Activated T-helper 17 cell treated with anti-CD3 and anti-CD28 coated beads, Interleukin-2, amount 50 U/mL, for 72 hours (primary cell): ENCODE measurements at regions not wholly inside any gene's neighbourhood (a gene's known extent, or its start where the extent isn't known, plus 50 kb on each side); places are given as distances from the start of the nearest gene placed in this dataset.

Experiments
- ATAC-seq: fragments of 150-1000 bp; cut with Tn5 transposase; replicated peaks from 2 replicates; pipeline ENCODE4 v1.10.0; 2021; ENCODE audit warnings: mild to moderate bottlenecking, moderate library complexity
- H3K27ac Mint-ChIP-seq: one replicate; pipeline ENCODE4 v1.8.0; 2022; ENCODE audit warnings: mixed read lengths
- H3K27me3 Mint-ChIP-seq: one replicate; pipeline ENCODE4 v1.8.0; 2022; ENCODE audit warnings: mixed read lengths
- H3K36me3 Mint-ChIP-seq: one replicate; pipeline ENCODE4 v1.8.0; 2022; ENCODE audit warnings: low read depth, mild to moderate bottlenecking, mixed read lengths
- H3K4me1 Mint-ChIP-seq: one replicate; pipeline ENCODE4 v1.8.0; 2022; ENCODE audit warnings: mixed read lengths
- H3K4me3 Mint-ChIP-seq: one replicate; pipeline ENCODE4 v1.8.0; 2022; ENCODE audit warnings: mild to moderate bottlenecking, mixed read lengths
- H3K9me3 Mint-ChIP-seq: one replicate; pipeline ENCODE4 v1.8.0; 2022; ENCODE audit warnings: mixed read lengths

DNA sequence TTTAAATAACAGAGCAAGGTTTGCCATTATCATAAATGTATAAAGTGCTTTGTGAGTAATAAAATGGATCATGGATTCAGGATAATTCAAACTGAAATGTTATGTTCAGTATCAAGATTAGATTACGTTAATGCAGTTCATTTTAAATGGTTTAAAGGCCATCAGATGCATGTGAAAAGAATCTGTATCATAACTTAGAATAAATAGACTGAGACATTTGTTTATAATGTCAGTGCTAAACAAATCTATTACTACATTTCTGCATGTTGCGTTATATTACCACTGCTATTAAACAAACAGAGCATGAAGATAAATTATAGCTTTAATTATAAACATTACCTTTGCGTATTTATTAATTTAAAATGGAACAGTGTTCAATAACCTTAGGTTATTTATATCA is 160.2 kb downstream of the TOX3 start:
- no peak for ATAC-seq
- Mint-ChIP-seq H3K9me3 (peaks cover 11% of the 10 kb centered on the region), H3K27ac (no peak overlapping the region), H3K36me3 (no peaks in the 10 kb centered on the region), H3K4me3 (no peak overlapping the region), H3K4me1 (no peaks in the 10 kb centered on the region), H3K27me3 (no peaks in the 10 kb centered on the region)

DNA sequence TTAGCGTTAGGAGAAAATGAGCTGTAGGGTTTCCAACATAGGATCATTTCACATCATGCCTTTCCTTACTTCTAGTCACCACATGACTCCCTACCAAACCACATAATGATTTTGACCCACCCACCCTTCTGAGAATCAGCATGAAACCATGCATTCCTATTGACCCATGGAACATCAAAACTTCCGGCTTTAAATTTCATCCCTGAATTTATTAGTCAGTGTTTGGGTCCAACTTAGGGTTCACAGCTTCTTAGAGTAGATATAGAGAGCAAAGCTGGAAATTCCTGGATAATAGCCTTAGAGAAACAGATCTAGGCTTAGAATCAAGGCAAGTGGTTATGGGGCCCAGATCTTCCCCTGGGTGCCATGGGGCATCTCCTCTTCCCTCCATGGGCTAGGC is 162.6 kb downstream of the TOX3 start:
- Mint-ChIP-seq H3K9me3 (peaks cover 7% of the 10 kb centered on the region), H3K27me3 (no peaks in the 10 kb centered on the region), H3K4me3 (no peak overlapping the region), H3K4me1 (no peaks in the 10 kb centered on the region), H3K27ac (no peak overlapping the region), H3K36me3 (no peaks in the 10 kb centered on the region)
- no peak for ATAC-seq

DNA sequence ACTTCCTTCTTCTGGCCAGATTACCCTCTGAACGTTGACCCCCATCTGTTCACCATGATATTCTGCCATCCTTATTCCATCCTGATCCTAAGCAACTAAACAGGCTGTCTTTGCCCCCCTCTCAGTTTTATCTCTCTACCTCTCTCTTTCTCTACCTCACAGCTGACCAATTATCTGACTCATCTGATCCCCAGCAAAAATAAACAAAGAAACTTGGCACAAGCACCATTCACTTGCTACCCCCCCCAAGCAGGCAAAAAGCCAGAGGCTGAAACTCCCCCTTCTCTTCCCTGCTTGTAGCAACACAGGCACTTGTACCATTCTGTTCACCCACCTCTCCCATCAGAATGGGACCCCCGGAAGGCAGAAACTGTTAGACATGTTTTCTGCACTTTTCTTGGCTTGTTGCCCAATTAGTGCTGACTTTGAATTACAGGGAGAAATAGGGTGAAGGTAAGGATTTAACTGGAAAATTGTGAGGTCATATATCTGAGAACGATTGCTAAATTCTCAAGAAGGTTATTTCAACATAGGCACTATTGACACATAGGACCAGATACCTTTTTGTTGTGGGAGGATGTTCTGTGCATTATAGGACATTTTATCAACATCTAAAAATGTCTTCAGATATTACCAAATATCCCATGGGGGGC is 163.2 kb downstream of the TOX3 start:
- no peaks in the 10 kb centered on the region for H3K4me1 Mint-ChIP-seq
- H3K9me3 Mint-ChIP-seq: peaks cover 7% of the 10 kb centered on the region
- no peaks in the 10 kb centered on the region for H3K36me3 Mint-ChIP-seq
- H3K27ac Mint-ChIP-seq: no peak overlapping the region
- ATAC-seq: no peak
- no peaks in the 10 kb centered on the region for H3K27me3 Mint-ChIP-seq
- H3K4me3 Mint-ChIP-seq: no peak overlapping the region

DNA sequence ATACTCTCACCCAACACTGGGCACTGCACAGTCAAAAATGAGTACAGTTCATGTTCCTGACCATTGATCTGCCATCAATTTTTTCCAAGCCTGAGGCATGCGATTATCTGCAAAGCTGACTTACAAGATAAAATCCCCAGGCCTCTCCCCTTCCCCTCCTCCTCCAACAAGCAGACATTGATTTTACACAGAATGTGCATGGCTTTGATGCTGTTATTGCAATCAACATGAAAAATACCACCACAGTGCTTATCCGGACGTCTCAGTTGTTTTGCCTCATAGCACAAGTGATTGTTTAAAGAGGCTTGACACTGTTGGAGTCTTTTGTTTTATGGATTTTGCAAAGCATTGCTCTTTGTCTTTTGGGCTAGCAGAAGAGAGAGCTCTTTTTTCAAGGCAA is 163.8 kb downstream of the TOX3 start:
- no peaks in the 10 kb centered on the region for H3K36me3 Mint-ChIP-seq
- H3K27me3 Mint-ChIP-seq: no peaks in the 10 kb centered on the region
- H3K9me3 Mint-ChIP-seq: peaks cover 7% of the 10 kb centered on the region
- ATAC-seq: no peak
- no peaks in the 10 kb centered on the region for H3K4me1 Mint-ChIP-seq
- no peak overlapping the region for H3K27ac Mint-ChIP-seq
- no peak overlapping the region for H3K4me3 Mint-ChIP-seq

DNA sequence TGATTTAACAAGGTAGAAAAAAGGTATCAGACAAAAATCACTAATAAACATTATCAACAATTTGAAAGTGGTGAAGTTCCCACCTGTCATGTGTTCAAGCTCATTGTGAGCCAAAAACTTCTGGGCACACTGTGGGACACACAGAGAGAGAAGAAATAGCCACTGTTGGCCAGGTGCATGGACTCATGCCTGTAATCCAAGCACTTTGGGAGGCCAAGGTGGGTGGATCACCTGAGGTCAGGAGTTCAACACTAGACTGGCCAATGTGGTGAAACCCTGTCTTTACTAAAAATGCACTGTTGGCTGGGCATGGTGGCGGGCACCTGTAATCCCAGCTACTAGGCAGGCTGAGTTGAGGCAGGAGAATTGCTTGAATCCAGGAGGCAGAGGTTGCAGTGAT is 167.4 kb downstream of the TOX3 start:
- H3K27ac Mint-ChIP-seq: no peak overlapping the region
- no peaks in the 10 kb centered on the region for H3K4me1 Mint-ChIP-seq

DNA sequence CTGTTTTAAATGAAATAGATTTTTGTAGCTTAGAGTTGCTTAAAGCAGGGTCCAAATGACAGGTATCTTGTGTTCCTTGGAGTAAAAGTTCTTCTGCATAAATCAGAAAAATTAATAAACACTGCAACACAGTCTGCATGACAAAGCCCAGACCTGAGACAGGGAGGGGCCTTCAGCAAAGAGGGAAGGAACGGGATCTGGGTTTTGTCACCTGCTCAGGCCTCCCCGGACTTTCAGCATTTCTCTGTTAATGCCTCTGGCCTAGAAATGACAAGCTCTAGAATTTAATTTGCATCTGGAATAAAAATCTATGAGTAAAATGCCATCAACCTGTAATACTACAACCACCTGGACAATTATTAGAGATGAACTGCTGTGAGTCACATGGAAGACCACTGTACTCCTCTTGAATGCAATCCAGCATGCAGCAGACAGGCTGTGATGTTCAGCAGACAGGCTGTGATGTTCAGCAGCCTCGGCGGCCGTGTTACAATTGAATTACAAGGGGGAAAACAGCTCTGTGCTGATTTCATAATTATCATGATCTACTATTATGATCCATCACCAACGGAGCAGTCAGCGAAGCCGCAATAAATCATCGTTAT is 170.2 kb downstream of the TOX3 start:
- no peak overlapping the region for H3K27ac Mint-ChIP-seq
- H3K36me3 Mint-ChIP-seq: no peaks in the 10 kb centered on the region
- peaks cover 16% of the 10 kb centered on the region for H3K9me3 Mint-ChIP-seq
- no peak overlapping the region for H3K4me3 Mint-ChIP-seq
- H3K4me1 Mint-ChIP-seq: no peaks in the 10 kb centered on the region
- no peak for ATAC-seq
- no peaks in the 10 kb centered on the region for H3K27me3 Mint-ChIP-seq

More for the DNA sequence above, 167.4 kb downstream of the TOX3 start:
- Mint-ChIP-seq H3K36me3 (no peaks in the 10 kb centered on the region), H3K9me3 (peaks cover 12% of the 10 kb centered on the region), H3K4me3 (no peak overlapping the region), H3K27me3 (no peaks in the 10 kb centered on the region)
- no peak for ATAC-seq

DNA sequence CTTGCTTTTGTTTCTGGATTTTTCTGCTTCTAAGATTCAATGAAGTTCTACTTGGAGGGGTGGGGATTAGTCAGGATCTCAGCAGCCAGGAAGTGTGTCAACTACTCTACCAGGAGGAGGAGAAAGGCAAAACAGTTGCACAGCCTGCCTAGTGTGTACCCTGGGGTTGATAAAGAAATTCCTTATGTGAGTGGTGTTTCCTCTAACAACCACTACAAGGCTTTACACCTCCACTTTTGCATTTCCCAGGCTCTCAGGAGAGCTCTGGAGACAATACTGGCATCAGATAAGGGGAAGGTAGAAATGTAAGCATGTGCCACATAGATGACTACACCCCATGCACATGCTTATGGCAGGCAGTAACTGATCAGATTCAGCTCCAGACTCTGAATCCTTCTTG is 174.6 kb downstream of the TOX3 start:
- no peaks in the 10 kb centered on the region for H3K4me1 Mint-ChIP-seq
- no peak overlapping the region for H3K27ac Mint-ChIP-seq
- H3K36me3 Mint-ChIP-seq: no peaks in the 10 kb centered on the region
- no peaks in the 10 kb centered on the region for H3K27me3 Mint-ChIP-seq
- H3K4me3 Mint-ChIP-seq: no peak overlapping the region
- peaks cover 16% of the 10 kb centered on the region for H3K9me3 Mint-ChIP-seq
- no peak for ATAC-seq

DNA sequence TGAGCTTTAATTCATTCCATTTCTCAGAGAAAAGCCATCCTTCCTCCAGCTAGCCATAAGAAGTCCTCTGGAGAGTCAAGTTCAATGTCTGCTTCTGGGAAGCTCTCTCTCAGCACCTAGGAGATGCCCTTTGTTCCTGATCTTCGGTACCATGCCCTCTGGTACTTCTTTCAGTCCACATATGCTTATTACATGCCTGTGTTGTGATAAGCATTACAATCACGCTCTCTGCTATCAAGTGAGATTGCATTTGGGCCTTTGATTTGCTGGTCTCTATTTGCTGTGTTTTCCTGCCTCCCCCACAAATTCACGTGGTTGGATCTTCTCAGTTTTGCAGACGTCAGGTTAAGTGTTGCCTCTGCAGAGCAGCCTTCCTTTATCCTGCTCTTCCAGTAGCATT is 178.1 kb downstream of the TOX3 start:
- ATAC-seq: no peak
- Mint-ChIP-seq H3K4me3 (no peak overlapping the region), H3K4me1 (no peaks in the 10 kb centered on the region), H3K27me3 (no peaks in the 10 kb centered on the region), H3K36me3 (no peaks in the 10 kb centered on the region), H3K9me3 (peaks cover 20% of the 10 kb centered on the region), H3K27ac (no peak overlapping the region)

DNA sequence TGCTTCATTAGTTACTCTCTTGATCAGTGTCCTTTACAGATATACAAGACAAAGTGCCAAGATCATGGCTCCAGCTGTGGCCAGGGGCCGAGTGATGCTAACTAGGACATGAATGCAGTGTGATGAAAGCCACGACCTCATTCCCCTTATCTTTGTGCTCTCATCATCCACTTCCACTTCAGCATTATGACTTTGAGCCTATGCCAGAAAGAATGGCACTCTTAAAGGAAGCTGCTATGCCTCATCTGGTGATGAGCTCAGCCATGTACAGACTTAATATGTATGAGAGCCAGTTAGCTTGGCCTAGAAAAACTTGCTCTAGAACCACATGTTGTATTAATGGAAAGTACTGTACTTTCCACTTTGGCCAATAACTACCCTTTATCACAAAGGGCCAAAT is 179.1 kb downstream of the TOX3 start:
- Mint-ChIP-seq H3K4me3 (no peak overlapping the region), H3K27me3 (no peaks in the 10 kb centered on the region), H3K9me3 (peaks cover 18% of the 10 kb centered on the region), H3K27ac (no peak overlapping the region), H3K4me1 (no peaks in the 10 kb centered on the region), H3K36me3 (no peaks in the 10 kb centered on the region)
- ATAC-seq: no peak

DNA sequence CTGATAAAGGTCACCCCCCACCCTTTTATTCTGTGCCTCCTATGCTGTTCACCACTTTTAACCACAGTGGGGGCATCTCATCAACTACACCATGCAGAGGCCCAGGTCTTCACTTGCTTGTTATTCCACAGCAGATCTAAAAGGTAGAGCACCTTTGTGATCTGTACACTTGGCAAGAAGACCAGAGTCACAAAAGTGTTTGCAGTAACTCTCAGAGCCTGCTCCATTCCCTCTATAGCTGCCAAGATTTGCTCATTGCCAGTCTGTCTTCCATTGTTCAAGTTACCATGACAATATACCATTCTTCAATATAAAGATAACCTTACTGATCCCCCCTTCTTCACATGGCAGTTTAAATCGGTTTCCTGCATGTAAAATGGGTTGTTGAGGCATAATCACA is 180.0 kb downstream of the TOX3 start:
- H3K27me3 Mint-ChIP-seq: no peaks in the 10 kb centered on the region
- H3K4me3 Mint-ChIP-seq: no peak overlapping the region
- H3K27ac Mint-ChIP-seq: no peak overlapping the region
- ATAC-seq: no peak
- no peaks in the 10 kb centered on the region for H3K36me3 Mint-ChIP-seq
- no peaks in the 10 kb centered on the region for H3K4me1 Mint-ChIP-seq
- peaks cover 11% of the 10 kb centered on the region for H3K9me3 Mint-ChIP-seq

DNA sequence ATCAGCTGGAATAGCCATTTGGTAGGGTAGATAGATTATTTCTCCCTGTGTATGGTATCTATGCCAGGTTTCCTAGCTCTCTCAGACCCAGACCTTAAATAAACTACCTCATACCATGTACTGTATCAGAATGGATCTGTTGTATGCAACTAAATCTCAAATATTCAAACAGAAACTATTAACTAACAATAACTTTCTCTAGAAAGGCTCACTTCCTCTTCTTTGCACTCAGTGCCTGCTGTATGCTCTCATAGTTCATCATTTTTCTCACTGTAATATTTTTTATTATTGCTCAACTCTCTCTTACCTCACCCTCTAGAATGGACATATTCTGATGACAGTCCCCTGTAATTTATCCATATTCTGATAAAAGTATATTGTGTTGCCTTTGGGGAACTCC is 182.4 kb downstream of the TOX3 start:
- ATAC-seq: no peak
- Mint-ChIP-seq H3K9me3 (peaks cover 20% of the 10 kb centered on the region), H3K4me1 (no peaks in the 10 kb centered on the region), H3K27ac (no peak overlapping the region), H3K4me3 (no peak overlapping the region), H3K36me3 (no peaks in the 10 kb centered on the region), H3K27me3 (no peaks in the 10 kb centered on the region)

DNA sequence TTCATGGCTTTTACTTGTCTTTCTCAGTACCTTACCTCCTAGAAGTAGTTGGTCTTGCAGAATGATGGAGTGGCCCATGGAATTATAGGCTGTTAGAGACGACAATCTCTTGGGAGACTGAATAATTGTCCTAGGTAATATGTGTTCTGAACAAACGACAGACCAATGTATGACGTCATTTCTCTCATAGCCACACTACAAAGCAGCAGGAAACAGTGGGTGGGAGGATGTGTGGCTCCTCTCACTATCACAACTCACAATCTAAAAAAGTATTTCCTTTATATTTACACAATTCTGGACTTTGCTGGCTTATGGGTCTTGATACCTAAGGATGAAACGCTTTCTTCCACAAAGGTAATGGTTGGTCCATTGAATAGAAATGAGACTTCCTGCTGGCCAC is 183.9 kb downstream of the TOX3 start:
- Mint-ChIP-seq H3K27me3 (no peaks in the 10 kb centered on the region), H3K27ac (no peak overlapping the region), H3K36me3 (no peaks in the 10 kb centered on the region), H3K4me3 (no peak overlapping the region), H3K4me1 (no peaks in the 10 kb centered on the region), H3K9me3 (peaks cover 20% of the 10 kb centered on the region)
- ATAC-seq: no peak

DNA sequence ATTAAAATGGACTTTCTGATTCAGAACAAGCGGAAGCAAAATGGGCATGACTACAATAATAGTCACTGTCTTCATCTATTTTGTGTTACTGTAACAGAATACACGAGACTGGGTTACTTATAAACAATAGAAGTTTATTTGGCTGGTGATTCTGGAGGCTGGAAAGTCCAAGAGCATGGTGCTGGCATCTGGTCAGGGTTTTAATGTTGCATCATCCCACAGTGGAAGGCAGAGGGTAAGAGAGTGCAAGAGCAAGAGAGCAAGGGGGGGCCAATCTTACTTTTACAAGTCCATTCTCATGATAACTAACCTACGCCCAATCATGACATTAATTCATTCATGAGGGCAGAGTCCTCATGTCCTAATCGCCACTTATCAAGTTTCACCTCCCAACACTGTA is 189.2 kb downstream of the TOX3 start:
- Mint-ChIP-seq H3K27ac (no peak overlapping the region), H3K9me3 (peaks cover 26% of the 10 kb centered on the region), H3K27me3 (no peaks in the 10 kb centered on the region), H3K4me1 (no peaks in the 10 kb centered on the region), H3K36me3 (no peaks in the 10 kb centered on the region), H3K4me3 (no peak overlapping the region)
- no peak for ATAC-seq

DNA sequence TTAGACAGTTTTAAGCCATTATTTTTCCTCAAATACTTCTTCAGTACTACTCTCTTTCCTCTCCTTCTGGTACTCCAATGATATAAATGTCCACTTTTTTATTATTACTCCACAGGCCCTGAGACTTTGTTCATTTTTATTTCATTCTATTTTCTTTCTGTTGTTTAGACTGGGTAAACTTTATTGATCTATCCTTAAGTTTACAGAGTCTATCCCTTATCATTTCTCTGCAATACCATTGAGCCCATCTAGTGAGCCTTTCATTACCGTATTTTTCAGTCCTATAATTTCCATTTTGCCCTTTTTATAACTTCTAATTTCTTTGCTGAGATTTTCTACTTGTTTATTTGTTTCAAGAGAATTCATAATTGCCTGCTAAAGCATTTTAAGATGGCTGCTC is 193.7 kb downstream of the TOX3 start:
- Mint-ChIP-seq H3K9me3 (peaks cover 21% of the 10 kb centered on the region), H3K4me3 (no peak overlapping the region), H3K36me3 (no peaks in the 10 kb centered on the region), H3K27ac (no peak overlapping the region), H3K27me3 (no peaks in the 10 kb centered on the region), H3K4me1 (no peaks in the 10 kb centered on the region)
- ATAC-seq: no peak

DNA sequence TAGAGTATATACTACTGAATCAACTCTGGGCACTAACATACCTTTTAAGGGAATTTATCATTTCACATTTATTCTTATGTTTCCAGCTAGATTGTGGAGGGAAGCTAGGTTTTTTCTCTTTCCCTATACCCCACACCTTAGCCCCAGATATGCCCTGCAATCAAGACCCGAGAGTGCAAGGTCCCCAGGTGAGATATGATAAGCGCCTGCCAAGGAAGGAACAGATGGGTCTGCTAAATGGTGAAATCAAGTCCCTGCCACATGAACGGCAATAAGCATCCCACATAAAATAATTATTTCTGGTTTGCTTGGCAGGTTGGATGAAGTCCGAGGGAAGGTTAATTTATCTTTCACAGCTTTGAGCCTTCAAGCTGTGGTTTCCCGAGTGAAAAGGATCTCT is 195.5 kb downstream of the TOX3 start:
- Mint-ChIP-seq H3K9me3 (peaks cover 12% of the 10 kb centered on the region), H3K27ac (no peak overlapping the region), H3K27me3 (no peaks in the 10 kb centered on the region), H3K4me3 (no peak overlapping the region), H3K4me1 (no peaks in the 10 kb centered on the region), H3K36me3 (no peaks in the 10 kb centered on the region)
- no peak for ATAC-seq
